ENCODE measurements at regions not wholly inside any gene's neighbourhood (a gene's known extent, or its start where the extent isn't known, plus 50 kb on each side); places are given as distances from the start of the nearest gene placed in this dataset.

DNA sequence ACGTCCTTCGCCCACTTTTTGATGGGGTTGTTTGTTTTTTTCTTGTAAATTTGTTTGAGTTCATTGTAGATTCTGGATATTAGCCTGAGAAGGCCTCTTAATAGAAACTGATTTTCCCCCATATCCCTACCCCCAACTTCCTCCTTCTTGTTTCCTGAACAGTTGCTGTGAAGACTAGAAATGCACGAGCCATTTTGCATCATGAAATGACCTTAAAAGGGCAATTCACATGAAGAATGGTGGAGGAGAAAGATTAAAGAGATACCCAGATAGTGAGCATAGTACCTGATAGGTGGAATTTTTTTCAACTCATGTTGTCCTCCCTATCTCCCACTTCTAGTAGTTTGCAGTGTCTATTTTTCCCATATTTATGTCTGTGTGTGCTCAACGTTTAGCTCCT lies 55.2 kb upstream of the KCNH8 start:
- 66 to 69% methylated on average over 4 of the region's 4 CpGs for WGBS, 2 donors
- H3K27me3 ChIP-seq, result no peaks in the 10 kb centered on the region
- no peaks in the 10 kb centered on the region for H3K36me3 ChIP-seq
- TF ChIP-seq POLR2A (IDR thresholded peaks at IDR 0.05), result no peak
- TF ChIP-seq, protein P1, sequence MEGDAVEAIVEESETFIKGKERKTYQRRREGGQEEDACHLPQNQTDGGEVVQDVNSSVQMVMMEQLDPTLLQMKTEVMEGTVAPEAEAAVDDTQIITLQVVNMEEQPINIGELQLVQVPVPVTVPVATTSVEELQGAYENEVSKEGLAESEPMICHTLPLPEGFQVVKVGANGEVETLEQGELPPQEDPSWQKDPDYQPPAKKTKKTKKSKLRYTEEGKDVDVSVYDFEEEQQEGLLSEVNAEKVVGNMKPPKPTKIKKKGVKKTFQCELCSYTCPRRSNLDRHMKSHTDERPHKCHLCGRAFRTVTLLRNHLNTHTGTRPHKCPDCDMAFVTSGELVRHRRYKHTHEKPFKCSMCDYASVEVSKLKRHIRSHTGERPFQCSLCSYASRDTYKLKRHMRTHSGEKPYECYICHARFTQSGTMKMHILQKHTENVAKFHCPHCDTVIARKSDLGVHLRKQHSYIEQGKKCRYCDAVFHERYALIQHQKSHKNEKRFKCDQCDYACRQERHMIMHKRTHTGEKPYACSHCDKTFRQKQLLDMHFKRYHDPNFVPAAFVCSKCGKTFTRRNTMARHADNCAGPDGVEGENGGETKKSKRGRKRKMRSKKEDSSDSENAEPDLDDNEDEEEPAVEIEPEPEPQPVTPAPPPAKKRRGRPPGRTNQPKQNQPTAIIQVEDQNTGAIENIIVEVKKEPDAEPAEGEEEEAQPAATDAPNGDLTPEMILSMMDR (IDR thresholded peaks at IDR 0.05), result no peak
- intact Hi-C loops (cut with DNase I), result no loop called here
- no peak overlapping the region for H3K4me3 ChIP-seq
- no peaks in the 10 kb centered on the region for H3K4me1 ChIP-seq
- no peak overlapping the region for H3K27ac ChIP-seq
- no peaks in the 10 kb centered on the region for H3K9me3 ChIP-seq
- DNase-seq, result no peak

DNA sequence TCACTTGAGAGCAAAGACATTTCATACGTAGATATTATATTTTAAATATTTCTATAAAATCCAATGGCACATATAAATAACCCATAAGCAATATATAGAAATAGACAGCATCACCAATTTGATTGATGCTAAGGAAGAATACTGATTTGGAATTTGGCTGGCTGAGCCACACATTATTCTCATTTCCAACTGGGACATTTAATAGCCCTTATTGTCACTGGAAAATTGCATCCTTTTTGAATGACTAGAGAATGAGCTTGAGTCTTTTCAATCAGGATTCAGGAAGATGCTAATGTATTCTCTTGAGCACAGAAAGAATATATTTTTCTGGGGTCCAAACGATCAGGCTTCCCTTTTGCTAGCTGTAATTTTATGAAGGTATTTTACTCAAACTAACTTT lies 70.9 kb upstream of the KCNH8 start:
- no peaks in the 10 kb centered on the region for H3K27me3 ChIP-seq
- 65 to 83% methylated on average over 2 of the region's 2 CpGs for WGBS, 2 donors
- H3K4me3 ChIP-seq, result no peak overlapping the region
- no peaks in the 10 kb centered on the region for H3K4me1 ChIP-seq
- no peak for TF ChIP-seq POLR2A (IDR thresholded peaks at IDR 0.05)
- TF ChIP-seq, protein P1 (IDR thresholded peaks at IDR 0.05), result no peak
- H3K36me3 ChIP-seq, result no peaks in the 10 kb centered on the region
- no peak overlapping the region for H3K27ac ChIP-seq
- DNase-seq, result no peak
- intact Hi-C loops (cut with DNase I), result no loop called here
- H3K9me3 ChIP-seq, result no peaks in the 10 kb centered on the region

DNA sequence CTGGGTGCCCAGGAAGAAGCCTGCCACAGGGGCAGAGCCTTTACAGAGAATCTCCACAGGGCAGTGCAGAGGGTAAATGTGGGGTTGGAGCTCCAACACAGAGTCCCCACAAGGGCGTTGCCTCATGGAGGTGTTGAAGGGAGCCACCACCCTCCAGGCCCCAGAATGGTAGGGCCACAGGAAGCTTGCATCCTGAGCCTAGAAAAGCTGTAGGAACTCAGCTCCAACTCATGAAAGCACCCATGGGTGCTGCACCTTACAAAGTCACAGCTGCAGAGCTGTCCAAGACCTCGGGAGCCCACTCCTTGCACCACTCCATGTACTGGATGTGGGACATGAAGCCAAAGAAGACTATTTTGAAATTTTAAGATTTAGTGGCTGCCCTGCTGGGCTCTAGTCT lies 73.3 kb upstream of the KCNH8 start:
- no peak overlapping the region for H3K4me3 ChIP-seq
- H3K4me1 ChIP-seq, result no peaks in the 10 kb centered on the region
- no peaks in the 10 kb centered on the region for H3K9me3 ChIP-seq
- no peak overlapping the region for H3K27ac ChIP-seq
- TF ChIP-seq, protein P1 (IDR thresholded peaks at IDR 0.05), result no peak
- no peak for TF ChIP-seq POLR2A (IDR thresholded peaks at IDR 0.05)
- H3K36me3 ChIP-seq, result no peaks in the 10 kb centered on the region
- WGBS, 2 donors, result 57 to 73% methylated on average over 1 to 2 of the region's 2 CpGs
- DNase-seq, result no peak
- intact Hi-C loops (cut with DNase I), result no loop called here
- H3K27me3 ChIP-seq, result no peaks in the 10 kb centered on the region

DNA sequence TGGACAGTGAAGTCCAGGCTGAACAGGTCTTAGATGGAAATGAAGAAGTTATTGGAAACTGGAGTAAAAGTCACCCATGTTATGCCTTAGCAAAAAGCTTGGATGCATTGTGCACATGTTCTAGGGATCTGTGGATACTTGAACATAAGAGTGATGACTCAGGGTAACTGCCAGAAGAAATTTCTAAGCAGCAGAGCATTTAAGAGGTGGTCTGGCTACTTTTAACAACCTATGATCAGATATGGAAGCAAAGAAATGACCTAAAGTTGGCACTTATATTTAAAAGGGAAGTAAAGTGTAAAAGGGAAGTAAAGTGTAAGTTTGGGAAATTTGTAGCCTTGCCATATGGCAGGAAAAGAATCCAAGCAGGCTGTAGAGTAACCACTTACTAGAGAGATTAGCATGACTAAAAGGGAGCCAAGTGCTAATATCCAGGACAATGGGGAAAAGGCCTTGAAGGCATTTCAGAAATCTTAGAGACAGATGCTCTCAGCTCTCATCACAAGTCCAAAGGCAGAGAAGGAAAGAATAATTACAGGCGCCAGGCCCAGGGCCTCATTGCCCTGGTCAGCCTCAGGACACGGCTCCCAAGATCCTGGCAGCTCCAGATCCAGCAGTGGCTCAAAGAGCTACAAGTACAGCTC lies 73.9 kb upstream of the KCNH8 start:
- H3K36me3 ChIP-seq, result no peaks in the 10 kb centered on the region
- 39 to 48% methylated on average over 2 of the region's 2 CpGs for WGBS, 2 donors
- intact Hi-C loops (cut with DNase I), result no loop called here

DNA sequence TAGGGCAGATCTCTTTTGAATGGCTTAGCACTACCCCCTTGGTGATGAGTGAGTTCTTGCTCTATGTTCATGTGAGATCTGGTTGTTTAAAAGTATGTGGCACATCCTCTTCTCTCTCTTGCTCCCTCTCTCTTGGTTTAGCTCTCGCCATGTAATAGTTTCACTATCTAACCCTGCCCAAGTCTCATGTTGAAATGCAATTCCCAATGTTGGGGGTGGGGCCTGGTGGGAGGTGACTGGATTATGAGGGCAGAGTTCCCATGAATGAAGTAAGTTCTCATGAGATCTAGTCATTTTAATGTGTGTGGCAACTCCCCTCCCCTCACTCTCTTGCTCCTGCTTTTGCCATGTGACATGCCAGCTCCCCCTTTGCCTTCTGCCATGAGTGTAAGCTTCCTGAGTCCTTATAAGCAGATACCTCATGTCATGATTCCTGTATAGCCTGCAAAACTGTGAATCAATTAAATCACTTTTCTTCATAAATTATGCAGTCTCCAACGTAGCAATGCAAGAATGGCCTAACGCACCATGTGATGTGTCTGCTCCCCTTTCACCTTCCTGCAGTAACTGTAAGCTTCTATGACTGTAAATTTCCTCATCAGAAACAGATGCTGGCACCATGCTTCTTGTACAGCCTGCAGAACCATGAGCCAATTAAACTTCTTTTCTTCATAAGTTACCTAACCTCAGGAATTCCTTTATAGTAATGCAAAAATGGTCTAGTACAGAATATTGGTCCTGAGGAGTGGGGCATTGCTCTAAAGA lies 74.8 kb upstream of the KCNH8 start:
- no peaks in the 10 kb centered on the region for H3K9me3 ChIP-seq
- no peaks in the 10 kb centered on the region for H3K36me3 ChIP-seq
- H3K27me3 ChIP-seq, result no peaks in the 10 kb centered on the region
- H3K4me1 ChIP-seq, result no peaks in the 10 kb centered on the region
- DNase-seq, result no peak
- WGBS, 2 donors, result 43 to 80% methylated on average over 3 of the region's 3 CpGs
- TF ChIP-seq, protein P1 (IDR thresholded peaks at IDR 0.05), result no peak
- TF ChIP-seq POLR2A (IDR thresholded peaks at IDR 0.05), result no peak
- H3K27ac ChIP-seq, result no peak overlapping the region
- H3K4me3 ChIP-seq, result no peak overlapping the region
- intact Hi-C loops (cut with DNase I), result no loop called here

More for the DNA sequence above, 73.9 kb upstream of the KCNH8 start:
- no peak overlapping the region for H3K4me3 ChIP-seq
- H3K27me3 ChIP-seq, result no peaks in the 10 kb centered on the region
- no peak for DNase-seq
- TF ChIP-seq, protein P1 (IDR thresholded peaks at IDR 0.05), result no peak
- no peak for TF ChIP-seq POLR2A (IDR thresholded peaks at IDR 0.05)
- no peaks in the 10 kb centered on the region for H3K9me3 ChIP-seq
- no peak overlapping the region for H3K27ac ChIP-seq
- H3K4me1 ChIP-seq, result no peaks in the 10 kb centered on the region

All from esophagus squamous epithelium (tissue), 5 donors.